Panc1 (cell line): ENCODE measurements at regions not wholly inside any gene's neighbourhood (a gene's known extent, or its start where the extent isn't known, plus 50 kb on each side); places are given as distances from the start of the nearest gene placed in this dataset.

Experiments
- ATAC-seq: fragments of 200-7000 bp; cut with Tn5 transposase; 2 replicates; pipeline ENCODE4 v1.9.1; 2020; ENCODE audit warnings: mild to moderate bottlenecking, moderate library complexity
- BruUV-seq: library from RNA; stranded (reverse); fragments of 400-500 nt; replicated peaks from 2 replicates; lab custom pipeline; 2021; lab: Mats Ljungman, UMichigan
- CTCF ChIA-PET: fragments of 300-600 bp; sonication (Branson Sonifier 250); formaldehyde crosslinking; loops from one replicate; lab custom pipeline; 2022; ENCODE audit warnings: antibody characterized with exemption; lab: Charles Lee
- POLR2A ChIA-PET: fragments of 300-600 bp; sonication (Branson Sonifier 250); formaldehyde crosslinking; loops from one replicate; lab custom pipeline; 2022; ENCODE audit warnings: antibody characterized with exemption; lab: Charles Lee
- DNase-seq: peaks from one replicate; pipeline ENCODE4 v3.0.0-alpha.2; 2010; ENCODE audit warnings: low read depth, low spot score
- H3K27ac ChIP-seq: 2 replicates; pipeline ENCODE4 v1.5.1; 2011; ENCODE audit warnings: mild to moderate bottlenecking, low read length, inconsistent platforms
- H3K27me3 ChIP-seq: fragments of 200-500 bp; sonication (Bioruptor generic); 2 replicates; pipeline ENCODE4 v1.6.0; 2014; ENCODE audit warnings: low read length, inconsistent platforms; ENCODE audit not compliant: control insufficient read depth, insufficient read depth
- H3K36me3 ChIP-seq: fragments of 200-500 bp; sonication (Bioruptor generic); 2 replicates; pipeline ENCODE4 v1.5.1; 2014; ENCODE audit warnings: inconsistent platforms, mild to moderate bottlenecking, low read length, moderate library complexity; ENCODE audit not compliant: control insufficient read depth, insufficient read depth
- H3K4me1 ChIP-seq: 2 replicates; pipeline ENCODE4 v1.5.1; 2011; ENCODE audit warnings: inconsistent platforms, mild to moderate bottlenecking, low read length, moderate library complexity; ENCODE audit not compliant: control insufficient read depth, insufficient read depth
- H3K4me3 ChIP-seq, 2 experiments: 2 replicates each; pipeline ENCODE4 v1.5.1; 2011 to 2012; ENCODE audit warnings: low read depth in 2 of 2, low read length in 2 of 2, mild to moderate bottlenecking in 2 of 2, inconsistent platforms in 1 of 2, moderate library complexity in 1 of 2
- H3K9me3 ChIP-seq: fragments of 200-500 bp; sonication (Bioruptor generic); 2 replicates; pipeline ENCODE4 v1.5.1; 2014; ENCODE audit warnings: low read depth, mild to moderate bottlenecking, inconsistent platforms, low read length, moderate library complexity; ENCODE audit not compliant: control insufficient read depth, insufficient read depth
- CTCF ChIP-seq: fragments of 450-650 bp; IDR thresholded peaks from 2 replicates; pipeline ENCODE4 v1.5.1; 2017; ENCODE audit warnings: mild to moderate bottlenecking
- POLR2AphosphoS5 ChIP-seq: IDR thresholded peaks from 2 replicates; pipeline ENCODE4 v1.6.1; 2012; ENCODE audit warnings: mild to moderate bottlenecking, low read depth, low read length, moderate library complexity
- REST ChIP-seq, 2 experiments: IDR thresholded peaks; 2 replicates each; pipeline ENCODE4 v1.6.1; 2011 to 2012; ENCODE audit warnings: low read depth in 2 of 2, control low read depth in 1 of 2, low read length in 1 of 2, mild to moderate bottlenecking in 1 of 2, moderate library complexity in 1 of 2; ENCODE audit not compliant: insufficient read depth in 1 of 2
- SIN3A ChIP-seq: IDR thresholded peaks from 2 replicates; pipeline ENCODE4 v1.6.1; 2012; ENCODE audit warnings: low read depth, mild to moderate bottlenecking, low read length, moderate library complexity, borderline replicate concordance; ENCODE audit not compliant: insufficient read depth
- TCF7L2 ChIP-seq: IDR thresholded peaks from 2 replicates; pipeline ENCODE4 v1.6.1; 2011; ENCODE audit warnings: mild to moderate bottlenecking, low read depth, low read length, inconsistent platforms
- in situ Hi-C: cut with HindIII; loops from 2 replicates; pipeline ENCODE4 v1.10.0; 2016; ENCODE audit warnings: low sequenced_read_pairs, low pct_unique_long_range_greater_than_20kb
- intact Hi-C: fragments of 100-400 bp; cut with micrococcal nuclease; formaldehyde crosslinking; loops from one replicate; pipeline ENCODE4 v1.10.0; 2022; ENCODE audit not compliant: unreplicated experiment

- H3K27me3 ChIP-seq: no peaks in the 10 kb centered on the region
- ATAC-seq: no peak
- in situ Hi-C loops: no loop called here
- ChIA-PET CTCF (interaction anchor here (0.6 kb wide), 1 partner anchor 210 kb away, joined by 7 read pairs; no protein-coding TSS in a partner anchor), POLR2A (interaction anchor here (0.6 kb wide), 2 partner anchors 9 to 205 kb away, joined by 8 to 11 read pairs; no protein-coding TSS in a partner anchor)
- peaks cover 4% of the 10 kb centered on the region; the same call in 1 of the 2 replicates for H3K9me3 ChIP-seq
- TF ChIP-seq POLR2AphosphoS5 (no peak), TCF7L2 (no peak), SIN3A (no peak), REST (IDR thresholded peaks at IDR 0.05; ENCODE audit: insufficient read depth in 1 of 2, low read depth in 2 of 2, low read length in 1 of 2) (no peak), CTCF (no peak)
- no TSS peak for BruUV-seq
- no peak overlapping the region for H3K4me3 ChIP-seq
- H3K36me3 ChIP-seq: no peaks in the 10 kb centered on the region
- no peaks in the 10 kb centered on the region for H3K4me1 ChIP-seq
- H3K27ac ChIP-seq: no peak overlapping the region
- no peak for DNase-seq
- intact Hi-C loops: no loop called here
These were observed 55.3 kb upstream of the ZRANB1 start for GRCh38 chr10:124886610-124887009.

- no peaks in the 10 kb centered on the region for H3K4me1 ChIP-seq
- H3K36me3 ChIP-seq: no peaks in the 10 kb centered on the region
- DNase-seq: no peak
- no peak for TF ChIP-seq SIN3A
- no peak for TF ChIP-seq CTCF
- no peak for TF ChIP-seq TCF7L2
- TF ChIP-seq POLR2AphosphoS5: no peak
- no peak for TF ChIP-seq REST (IDR thresholded peaks at IDR 0.05; ENCODE audit: insufficient read depth in 1 of 2, low read depth in 2 of 2, low read length in 1 of 2)
- in situ Hi-C loops (no loop called here), intact Hi-C loops (no loop called here)
- POLR2A ChIA-PET: no interaction called here
- no peak overlapping the region for H3K27ac ChIP-seq
- no peak for ATAC-seq
- H3K27me3 ChIP-seq: no peaks in the 10 kb centered on the region; the same call in 1 of the 2 replicates
- BruUV-seq: no TSS peak
- no peaks in the 10 kb centered on the region for H3K9me3 ChIP-seq
- no peak overlapping the region for H3K4me3 ChIP-seq
- CTCF ChIA-PET: no interaction called here
These were observed 53.7 kb upstream of the ZRANB1 start for GRCh38 chr10:124888262-124888661.
